PFSK-1 (cell line): ENCODE measurements at regions not wholly inside any gene's neighbourhood (a gene's known extent, or its start where the extent isn't known, plus 50 kb on each side); places are given as distances from the start of the nearest gene placed in this dataset.

Experiments
- POLR2AphosphoS5 ChIP-seq: IDR thresholded peaks from 2 replicates; pipeline ENCODE4 v1.6.1; 2012; ENCODE audit warnings: low read depth, mild to moderate bottlenecking, control low read depth, low read length, moderate library complexity
- REST ChIP-seq, 2 experiments: IDR thresholded peaks; 2 replicates each; pipeline versions ENCODE4 v1.6.1 to v1.8.0; 2011 to 2012; ENCODE audit warnings: low read depth in 2 of 2, low read length in 2 of 2, control low read depth in 1 of 2, inconsistent platforms in 1 of 2, mild to moderate bottlenecking in 1 of 2, moderate library complexity in 1 of 2; ENCODE audit not compliant: insufficient read depth in 1 of 2

DNA sequence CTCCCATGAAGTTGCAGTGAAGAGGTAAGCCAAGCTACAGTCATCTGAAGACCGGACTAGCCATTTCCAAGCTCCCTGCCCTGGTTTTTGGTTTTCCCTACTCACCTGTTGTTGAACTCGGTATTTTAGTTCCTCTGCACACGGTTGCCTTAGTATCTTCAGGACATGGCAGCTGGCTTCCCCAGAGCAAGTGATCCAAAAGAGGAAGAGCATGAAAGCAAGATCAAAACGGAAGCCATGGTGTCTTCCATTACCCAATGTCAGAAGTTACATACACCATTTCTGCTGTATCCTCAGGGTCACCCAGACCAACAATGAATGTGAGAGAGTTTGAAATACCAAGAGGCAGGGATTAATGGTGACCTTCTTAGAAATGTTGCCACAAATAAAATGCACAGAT, 276.6 kb upstream of the CNR1 start:
- TF ChIP-seq POLR2AphosphoS5 = no peak
- TF ChIP-seq REST (IDR thresholded peaks at IDR 0.05; ENCODE audit: insufficient read depth in 1 of 2, low read depth in 2 of 2, low read length in 2 of 2) = no peak
